ENCODE measurements at regions not wholly inside any gene's neighbourhood (a gene's known extent, or its start where the extent isn't known, plus 50 kb on each side); places are given as distances from the start of the nearest gene placed in this dataset.

GRCh38 chr22:47592791-47593190 lies 830.3 kb downstream of the TBC1D22A start:
- DNase-seq = no peak

DNA sequence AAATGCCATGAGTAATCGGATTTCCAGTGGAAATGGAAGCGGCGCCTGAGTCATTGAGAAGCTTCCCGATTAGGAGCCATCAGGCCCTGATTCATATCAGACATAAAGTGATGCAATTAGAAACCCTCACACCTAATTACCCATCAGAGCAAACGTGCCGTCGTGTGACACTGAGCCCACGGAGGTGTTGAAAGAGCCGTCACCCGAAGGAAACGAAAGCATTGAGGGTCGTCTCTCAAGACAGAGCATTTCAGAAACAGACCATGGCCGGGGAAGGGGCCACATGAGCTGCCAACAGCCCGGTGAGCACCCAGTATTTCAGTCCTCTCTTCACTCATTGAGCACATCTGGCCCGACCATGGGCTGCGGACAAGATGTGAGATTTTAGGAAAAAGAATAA lies 829.3 kb downstream of the TBC1D22A start:
- no peak for DNase-seq

- no peak for DNase-seq
Measured at GRCh38 chr22:47591016-47591415, 828.6 kb downstream of the TBC1D22A start.

DNA sequence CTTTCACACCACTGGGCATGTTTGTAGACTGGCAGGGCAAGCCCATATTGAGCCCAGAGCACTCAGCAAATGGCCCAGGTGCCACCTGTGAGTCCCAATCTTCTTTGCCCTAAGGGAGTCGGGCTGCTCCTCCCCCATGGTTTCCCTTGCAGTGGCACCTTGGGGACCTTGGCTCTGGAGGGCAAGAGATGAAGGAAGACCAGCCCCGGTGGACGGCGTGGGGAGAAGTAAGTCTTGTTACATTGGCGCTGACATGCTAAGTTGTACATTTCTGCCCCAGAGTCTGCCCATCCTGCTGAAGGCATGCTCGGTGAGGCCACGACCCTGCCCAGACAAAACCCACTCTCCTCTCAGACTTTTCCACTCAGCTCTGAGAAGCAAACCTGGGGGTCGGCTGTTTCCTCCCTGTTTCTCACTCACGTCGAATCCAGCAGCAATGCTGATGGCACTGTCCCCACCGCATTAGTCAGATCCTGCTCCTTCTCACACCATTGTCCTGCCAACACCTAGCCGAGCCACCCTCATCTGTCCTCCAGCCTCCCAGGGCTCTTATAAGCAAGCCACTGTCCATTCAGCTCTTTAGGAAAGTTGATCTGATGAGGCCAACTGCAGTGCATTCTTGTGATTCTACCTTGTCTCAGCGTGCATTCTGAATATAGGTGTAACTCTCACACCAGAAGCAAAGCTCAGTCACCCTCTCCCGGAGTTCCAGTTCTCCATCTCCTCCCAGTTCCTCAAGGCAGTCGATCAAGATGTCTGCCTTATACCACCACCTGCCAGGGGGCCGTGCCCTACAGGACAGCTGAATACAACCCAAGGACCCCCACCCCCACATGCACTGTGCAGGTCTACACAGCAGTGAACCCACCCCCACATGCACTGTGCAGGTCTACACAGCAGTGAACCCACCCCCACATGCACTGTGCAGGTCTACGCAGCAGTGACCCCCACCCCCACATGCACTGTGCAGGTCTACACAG lies 827.1 kb downstream of the TBC1D22A start:
- DNase-seq = no peak

- DNase-seq = no peak
Measured at GRCh38 chr22:47588578-47588960, 826.1 kb downstream of the TBC1D22A start.

DNA sequence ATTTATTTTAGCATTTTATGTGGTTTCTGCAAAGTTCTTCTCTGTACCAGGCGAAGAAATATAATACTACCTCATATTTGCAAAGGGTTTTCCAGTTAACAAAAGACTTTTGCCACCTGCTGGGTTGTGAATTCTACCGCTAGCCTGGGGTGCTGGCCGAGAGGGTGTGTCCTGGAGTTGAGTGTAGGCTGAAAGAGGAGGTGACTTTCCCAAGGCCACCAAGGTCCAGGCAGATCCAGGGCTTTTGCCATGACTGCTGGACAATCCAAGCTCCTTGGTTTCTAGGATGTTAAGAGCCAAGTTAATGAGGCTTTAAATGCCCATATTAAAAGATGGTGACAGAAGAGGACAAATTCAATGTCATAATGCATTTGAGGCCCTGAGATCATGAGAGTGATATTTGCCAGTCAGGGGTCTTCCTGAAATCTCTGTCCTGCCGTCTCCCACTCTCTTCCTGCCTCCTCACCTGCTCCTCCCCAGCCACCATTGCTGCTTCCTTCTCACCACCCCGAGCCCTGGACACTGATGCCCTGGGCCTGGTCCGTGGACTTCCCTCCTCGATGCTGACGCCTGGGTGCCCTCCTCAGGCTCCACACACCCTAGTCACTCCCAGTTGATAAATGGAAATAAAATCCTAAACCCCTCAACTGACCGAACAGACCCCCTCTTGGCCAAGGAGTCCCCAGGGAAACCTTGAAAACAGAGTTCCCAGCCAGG lies 825.6 kb downstream of the TBC1D22A start:
- DNase-seq = no peak

GRCh38 chr22:47587361-47587760 lies 824.9 kb downstream of the TBC1D22A start:
- no peak for DNase-seq

DNA sequence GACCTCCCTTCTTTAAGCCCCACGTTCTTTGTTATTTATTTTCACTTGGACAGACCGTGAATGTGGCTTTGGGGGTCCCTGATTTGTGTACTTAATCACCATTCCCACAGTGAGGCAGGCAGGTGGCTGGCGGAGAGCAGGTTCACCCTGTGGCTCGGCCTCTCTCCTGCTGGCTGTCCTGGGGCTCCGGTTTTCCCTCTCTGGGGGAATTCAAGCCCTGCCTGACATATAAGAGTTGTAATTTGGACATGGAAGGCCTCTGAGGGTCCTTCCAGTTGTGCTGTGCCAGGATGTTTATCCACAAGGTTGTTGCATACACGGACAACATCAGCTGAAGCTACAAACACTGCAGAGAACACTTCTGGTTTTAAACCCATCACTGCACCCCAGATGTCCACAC lies 824.5 kb downstream of the TBC1D22A start:
- DNase-seq = no peak

DNA sequence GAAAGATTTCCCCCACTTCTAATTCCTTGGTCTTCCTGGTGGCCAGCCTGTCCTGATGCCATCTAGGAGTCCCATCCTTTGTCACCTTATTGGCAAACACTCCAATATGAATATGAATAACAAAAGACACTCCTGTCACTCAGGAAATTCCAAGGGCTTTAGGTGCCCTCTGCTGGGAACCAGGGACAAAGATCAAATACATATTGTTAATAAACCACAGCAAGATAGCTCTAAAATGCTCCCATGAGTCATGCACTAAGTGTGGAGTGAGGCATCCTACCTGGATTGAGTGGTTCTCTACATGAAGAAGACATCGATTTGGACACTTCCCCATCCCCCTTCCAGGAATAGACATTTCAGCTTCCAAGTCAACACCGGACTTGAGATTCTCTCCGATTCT lies 823.6 kb downstream of the TBC1D22A start:
- no peak for DNase-seq

- DNase-seq = no peak
Measured at GRCh38 chr22:47583959-47584562, 821.6 kb downstream of the TBC1D22A start.

- DNase-seq = no peak
Measured at GRCh38 chr22:47582067-47582466, 819.6 kb downstream of the TBC1D22A start.

GRCh38 chr22:47580121-47580520 lies 817.7 kb downstream of the TBC1D22A start:
- DNase-seq = no peak

DNA sequence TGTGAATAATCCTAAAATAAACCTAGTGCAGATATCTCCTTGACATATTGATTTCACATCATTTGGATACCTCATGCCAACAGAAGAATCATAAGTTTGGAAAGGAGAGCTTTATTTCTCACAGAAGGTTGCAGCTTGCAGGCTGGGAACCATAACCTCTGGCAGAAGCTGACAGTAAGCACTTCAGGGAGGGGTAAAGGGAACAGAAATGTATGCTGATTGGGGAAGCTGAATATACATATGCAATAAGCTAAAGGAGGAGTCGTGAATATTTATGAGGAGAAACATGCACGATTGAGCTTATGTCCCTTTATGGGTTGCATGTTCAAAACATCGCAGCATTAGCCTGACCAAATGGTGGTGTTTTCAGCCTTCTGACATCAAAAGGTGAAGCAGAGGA lies 814.5 kb downstream of the TBC1D22A start:
- no peak for DNase-seq

DNA sequence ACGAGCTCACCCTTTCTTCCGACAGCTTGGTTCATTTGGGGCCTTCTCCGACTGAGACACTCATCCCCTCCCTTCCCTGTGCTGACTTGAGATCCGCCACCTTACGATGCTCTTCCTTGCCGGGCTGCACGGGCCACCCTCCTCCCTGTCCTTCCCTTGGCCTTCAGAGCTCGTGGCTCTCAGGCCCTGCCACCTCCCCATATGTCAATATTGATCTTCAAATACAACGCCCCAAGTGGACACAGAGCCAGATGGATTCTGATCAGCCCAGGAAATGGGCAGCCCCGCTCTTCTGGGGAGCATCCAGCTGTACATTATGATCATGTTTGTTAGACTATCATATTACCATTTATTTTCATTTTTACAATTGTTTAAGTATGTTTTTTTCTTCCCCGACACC lies 812.8 kb downstream of the TBC1D22A start:
- DNase-seq = no peak

DNA sequence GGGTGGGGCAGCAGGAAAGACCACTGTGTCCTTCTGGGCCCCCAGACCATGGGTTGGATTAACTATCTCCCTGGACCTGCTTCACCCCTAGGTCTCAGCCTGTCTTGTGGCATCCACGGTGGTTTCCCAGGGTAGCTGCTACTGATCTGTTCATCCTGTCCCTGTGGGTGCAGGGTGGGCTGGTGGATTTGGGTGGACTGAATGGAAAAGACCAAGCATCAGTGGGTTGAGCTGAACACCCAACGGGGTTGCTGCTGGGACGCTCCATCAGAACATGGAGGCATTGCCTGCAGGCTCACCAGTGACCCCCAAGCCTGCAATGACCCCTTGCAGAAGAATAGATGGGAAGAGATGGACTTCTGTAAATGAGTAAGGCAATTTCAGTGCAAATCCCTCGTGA lies 812.1 kb downstream of the TBC1D22A start:
- DNase-seq = no peak

- DNase-seq = no peak
Measured at GRCh38 chr22:47573141-47573540, 810.7 kb downstream of the TBC1D22A start.

DNA sequence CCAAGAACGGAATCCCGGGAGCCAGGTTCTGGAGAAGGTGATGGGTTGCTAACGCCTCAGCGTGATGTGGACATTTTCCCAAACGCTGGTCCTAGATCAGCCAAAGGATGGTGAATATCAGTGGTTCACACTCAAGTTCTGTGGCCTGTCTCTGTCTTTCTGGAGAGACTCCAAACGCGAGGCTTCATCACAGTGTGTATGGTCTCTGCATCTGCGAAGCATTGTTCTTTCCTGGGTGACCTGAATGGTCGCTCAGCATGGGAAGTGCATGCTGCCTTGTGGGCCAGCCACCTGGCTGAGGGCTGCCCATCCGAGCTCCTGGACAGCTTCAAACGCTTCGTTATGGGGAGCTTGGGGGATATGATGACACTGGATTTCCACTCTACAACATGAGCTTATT lies 810.0 kb downstream of the TBC1D22A start:
- no peak for DNase-seq

DNA sequence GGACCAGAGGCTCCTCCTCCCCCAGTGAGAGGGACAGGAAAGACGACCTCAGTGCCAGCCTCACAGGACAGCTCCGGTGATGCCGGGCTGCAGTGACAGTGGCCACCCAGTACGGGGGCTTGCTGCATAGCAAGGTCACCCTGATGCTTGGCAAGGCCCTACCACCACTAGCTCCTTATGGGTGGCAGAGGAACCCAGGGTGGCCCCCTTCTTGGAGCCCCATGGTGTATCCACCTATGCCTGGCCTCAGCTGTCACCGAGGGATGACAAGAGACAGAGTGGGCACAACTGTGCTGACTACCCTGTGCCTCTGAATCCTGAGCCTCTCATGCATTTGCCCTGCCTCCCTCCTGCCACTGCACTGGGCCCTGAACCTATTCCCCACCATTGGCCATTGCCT lies 809.2 kb downstream of the TBC1D22A start:
- no peak for DNase-seq

DNA sequence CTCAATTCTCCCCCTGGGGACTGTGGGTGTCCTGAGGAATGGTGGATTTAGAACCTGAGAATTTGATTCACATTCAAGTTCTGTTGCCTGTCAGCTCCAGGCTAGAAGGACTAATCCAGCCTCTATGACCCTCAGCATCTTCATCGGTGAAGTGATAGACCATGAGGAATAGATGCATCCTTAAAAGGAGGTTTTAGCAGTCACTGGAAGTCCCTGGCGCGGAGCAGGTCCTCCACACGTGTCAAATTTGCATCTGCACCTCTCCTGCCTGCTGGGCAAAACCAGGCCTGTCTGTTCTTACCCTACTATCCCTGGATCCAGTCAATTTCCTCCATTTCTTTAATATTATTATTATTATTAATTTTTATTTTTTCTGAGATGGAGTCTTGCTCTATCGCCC lies 808.4 kb downstream of the TBC1D22A start:
- no peak for DNase-seq

DNA sequence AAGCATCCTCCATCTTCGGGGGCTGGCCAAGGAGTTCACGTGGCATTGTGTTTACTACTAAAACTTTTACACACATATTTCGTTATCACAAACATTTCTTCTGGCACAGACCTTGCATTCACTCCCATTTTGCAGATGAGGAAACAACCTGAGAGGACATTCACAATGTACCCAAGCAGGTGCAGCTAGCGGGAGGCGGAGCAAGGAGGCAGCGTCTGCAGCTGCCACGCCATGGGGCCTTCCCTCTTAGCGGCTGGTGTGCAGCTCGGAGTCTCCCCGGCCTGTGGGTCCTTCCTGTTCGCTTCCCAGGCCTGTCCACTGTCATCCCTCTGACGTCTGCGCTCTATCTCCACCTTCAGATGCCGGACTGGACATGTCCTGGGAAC lies 807.8 kb downstream of the TBC1D22A start:
- DNase-seq = no peak

DNA sequence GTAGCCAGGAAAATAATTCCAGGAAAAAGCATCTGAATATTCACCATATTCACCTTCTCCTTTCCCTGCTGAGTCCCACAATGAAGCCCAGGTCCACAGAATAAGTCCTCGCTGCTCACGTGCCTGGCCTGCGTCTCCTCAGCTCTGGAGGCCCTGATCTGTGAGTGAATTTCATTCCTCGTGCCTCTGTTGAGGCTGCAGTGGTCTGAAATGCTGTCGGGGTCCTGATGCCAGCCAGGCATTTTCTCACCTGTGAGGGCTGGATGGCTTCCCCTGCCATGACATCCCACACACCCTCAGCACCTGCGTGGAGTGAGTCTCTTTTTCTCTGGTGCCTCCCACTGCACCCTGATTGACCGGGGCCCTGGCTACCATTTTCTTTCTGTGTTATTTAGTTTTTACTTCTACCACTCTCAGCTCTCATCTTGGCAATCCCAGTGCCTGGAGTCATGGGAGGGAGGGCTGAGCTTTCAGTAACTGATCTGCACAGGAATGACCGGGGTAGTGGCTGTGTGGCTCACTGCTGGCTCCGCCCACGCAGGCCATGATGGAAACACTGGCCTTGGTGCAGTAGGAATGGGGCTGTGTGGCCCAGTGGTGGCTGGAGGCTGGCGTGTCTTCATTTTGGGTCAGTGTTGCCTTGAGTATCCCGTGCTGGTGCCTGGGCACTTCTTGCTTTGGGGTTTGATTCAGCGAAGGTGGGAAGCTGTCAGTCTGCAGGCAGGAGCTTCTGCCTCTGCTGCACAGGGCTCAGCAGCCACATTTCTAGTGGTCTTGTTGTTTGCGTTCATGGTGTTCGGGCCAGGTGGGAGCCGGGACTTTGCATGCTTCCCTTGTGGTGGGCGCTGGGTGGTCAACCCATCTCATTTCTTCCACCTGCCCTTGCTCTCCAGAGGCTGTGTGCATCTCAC lies 807.2 kb downstream of the TBC1D22A start:
- no peak for DNase-seq

- DNase-seq = no peak
Measured at GRCh38 chr22:47568700-47569099, 806.2 kb downstream of the TBC1D22A start.
